Fibroblast of lung (primary cell): ENCODE measurements at regions not wholly inside any gene's neighbourhood (a gene's known extent, or its start where the extent isn't known, plus 50 kb on each side); places are given as distances from the start of the nearest gene placed in this dataset.

Source experiments
- EZH2 ChIP-seq: IDR thresholded peaks from 2 replicates; pipeline ENCODE4 v1.5.1; 2012; ENCODE audit warnings: low read length, control low read depth, mild to moderate bottlenecking; ENCODE audit errors: missing control alignments
- TF ChIP-seq, protein P1 (sequence below), 2 donors: IDR thresholded peaks in 1 of 2; conservative IDR thresholded peaks in 1 of 2; 1 replicate in 1 of 2; 2 replicates in 1 of 2; pipeline ENCODE4 v1.5.1; 2011 to 2012; ENCODE audit warnings: low read length in 2 of 2, control low read depth in 1 of 2, inconsistent platforms in 1 of 2, low read depth in 1 of 2, mild to moderate bottlenecking in 1 of 2

GRCh38 chr6:165819394-165819793, 156.4 kb upstream of the PDE10A start:
- TF ChIP-seq, protein P1, sequence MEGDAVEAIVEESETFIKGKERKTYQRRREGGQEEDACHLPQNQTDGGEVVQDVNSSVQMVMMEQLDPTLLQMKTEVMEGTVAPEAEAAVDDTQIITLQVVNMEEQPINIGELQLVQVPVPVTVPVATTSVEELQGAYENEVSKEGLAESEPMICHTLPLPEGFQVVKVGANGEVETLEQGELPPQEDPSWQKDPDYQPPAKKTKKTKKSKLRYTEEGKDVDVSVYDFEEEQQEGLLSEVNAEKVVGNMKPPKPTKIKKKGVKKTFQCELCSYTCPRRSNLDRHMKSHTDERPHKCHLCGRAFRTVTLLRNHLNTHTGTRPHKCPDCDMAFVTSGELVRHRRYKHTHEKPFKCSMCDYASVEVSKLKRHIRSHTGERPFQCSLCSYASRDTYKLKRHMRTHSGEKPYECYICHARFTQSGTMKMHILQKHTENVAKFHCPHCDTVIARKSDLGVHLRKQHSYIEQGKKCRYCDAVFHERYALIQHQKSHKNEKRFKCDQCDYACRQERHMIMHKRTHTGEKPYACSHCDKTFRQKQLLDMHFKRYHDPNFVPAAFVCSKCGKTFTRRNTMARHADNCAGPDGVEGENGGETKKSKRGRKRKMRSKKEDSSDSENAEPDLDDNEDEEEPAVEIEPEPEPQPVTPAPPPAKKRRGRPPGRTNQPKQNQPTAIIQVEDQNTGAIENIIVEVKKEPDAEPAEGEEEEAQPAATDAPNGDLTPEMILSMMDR (conservative IDR thresholded peaks at IDR 0.05 in 1 of 2, IDR thresholded peaks at IDR 0.05 in 1 of 2; ENCODE audit: low read depth in 1 of 2, low read length in 2 of 2): no peak
- no peak for TF ChIP-seq EZH2
